ENCODE measurements at regions not wholly inside any gene's neighbourhood (a gene's known extent, or its start where the extent isn't known, plus 50 kb on each side); places are given as distances from the start of the nearest gene placed in this dataset.

- H3K4me1 Mint-ChIP-seq (ENCODE audit: low read depth, unreplicated experiment), result no peaks in the 10 kb centered on the region
- H3K27ac Mint-ChIP-seq (ENCODE audit: unreplicated experiment), result no peak overlapping the region
Observed at GRCh38 chr18:34431042-34431441, 206.3 kb upstream of the NOL4 start.

GRCh38 chr18:34444622-34445021, 219.9 kb upstream of the NOL4 start:
- intact Hi-C loops (cut with micrococcal nuclease; ENCODE audit: unreplicated experiment), result no loop called here
- no TSS peak for BruUV-seq (replicated peaks)
- DNase-seq, result no peak
- TF ChIP-seq CTCF (IDR thresholded peaks at IDR 0.05; ENCODE audit: unreplicated experiment), result no peak
- CTCF ChIA-PET, result no interaction called here
- Mint-ChIP-seq H3K4me3 (ENCODE audit: low read depth, unreplicated experiment) (no peak overlapping the region), H3K27ac (ENCODE audit: unreplicated experiment) (no peak overlapping the region), H3K27me3 (ENCODE audit: unreplicated experiment) (no peaks in the 10 kb centered on the region), H3K4me1 (ENCODE audit: low read depth, unreplicated experiment) (no peaks in the 10 kb centered on the region), H3K36me3 (ENCODE audit: insufficient read depth, unreplicated experiment) (no peaks in the 10 kb centered on the region), H3K9me3 (ENCODE audit: low read depth, unreplicated experiment) (no peaks in the 10 kb centered on the region)

More at GRCh38 chr18:34431042-34431441, 206.3 kb upstream of the NOL4 start:
- H3K4me3 Mint-ChIP-seq (ENCODE audit: low read depth, unreplicated experiment), result no peak overlapping the region
- peaks cover 31% of the 10 kb centered on the region for H3K27me3 Mint-ChIP-seq (ENCODE audit: unreplicated experiment)
- no peak for TF ChIP-seq CTCF (IDR thresholded peaks at IDR 0.05; ENCODE audit: unreplicated experiment)
- CTCF ChIA-PET, result no interaction called here
- BruUV-seq (replicated peaks), result no TSS peak
- DNase-seq, result no peak
- intact Hi-C loops (cut with micrococcal nuclease; ENCODE audit: unreplicated experiment), result no loop called here
- peaks cover 13% of the 10 kb centered on the region for H3K9me3 Mint-ChIP-seq (ENCODE audit: low read depth, unreplicated experiment)
- no peaks in the 10 kb centered on the region for H3K36me3 Mint-ChIP-seq (ENCODE audit: insufficient read depth, unreplicated experiment)

- Mint-ChIP-seq H3K27ac (ENCODE audit: unreplicated experiment) (no peak overlapping the region), H3K4me3 (ENCODE audit: low read depth, unreplicated experiment) (no peak overlapping the region), H3K9me3 (ENCODE audit: low read depth, unreplicated experiment) (peaks cover 4% of the 10 kb centered on the region), H3K27me3 (ENCODE audit: unreplicated experiment) (no peaks in the 10 kb centered on the region), H3K36me3 (ENCODE audit: insufficient read depth, unreplicated experiment) (no peaks in the 10 kb centered on the region), H3K4me1 (ENCODE audit: low read depth, unreplicated experiment) (no peaks in the 10 kb centered on the region)
- no TSS peak for BruUV-seq (replicated peaks)
- CTCF ChIA-PET, result no interaction called here
- TF ChIP-seq CTCF (IDR thresholded peaks at IDR 0.05; ENCODE audit: unreplicated experiment), result no peak
- intact Hi-C loops (cut with micrococcal nuclease; ENCODE audit: unreplicated experiment), result no loop called here
- DNase-seq, result no peak
Observed at GRCh38 chr18:34448662-34449061, 223.9 kb upstream of the NOL4 start.

- no peak for DNase-seq
- H3K9me3 Mint-ChIP-seq (ENCODE audit: low read depth, unreplicated experiment), result peaks cover 5% of the 10 kb centered on the region
- BruUV-seq (replicated peaks), result no TSS peak
- no peak overlapping the region for H3K27ac Mint-ChIP-seq (ENCODE audit: unreplicated experiment)
- CTCF ChIA-PET, result no interaction called here
- no peaks in the 10 kb centered on the region for H3K4me1 Mint-ChIP-seq (ENCODE audit: low read depth, unreplicated experiment)
- no peak overlapping the region for H3K4me3 Mint-ChIP-seq (ENCODE audit: low read depth, unreplicated experiment)
- intact Hi-C loops (cut with micrococcal nuclease; ENCODE audit: unreplicated experiment), result no loop called here
- no peaks in the 10 kb centered on the region for H3K36me3 Mint-ChIP-seq (ENCODE audit: insufficient read depth, unreplicated experiment)
- no peak for TF ChIP-seq CTCF (IDR thresholded peaks at IDR 0.05; ENCODE audit: unreplicated experiment)
- H3K27me3 Mint-ChIP-seq (ENCODE audit: unreplicated experiment), result no peaks in the 10 kb centered on the region
Observed at GRCh38 chr18:34457761-34458160, 233.0 kb upstream of the NOL4 start.
